Gastroesophageal sphincter (tissue), 3 donors: ENCODE measurements at regions not wholly inside any gene's neighbourhood (a gene's known extent, or its start where the extent isn't known, plus 50 kb on each side); places are given as distances from the start of the nearest gene placed in this dataset.

Source experiments
- CTCF ChIP-seq, 4 experiments: fragments of 200-600 bp in 2 of 4; fragments of 450-650 bp in 2 of 4; sonication (generic) in 1 of 4; IDR thresholded peaks; one replicate each; pipeline ENCODE4 v1.5.1; 2017 to 2019; ENCODE audit warnings: antibody characterized with exemption in 4 of 4, mild to moderate bottlenecking in 2 of 4, moderate library complexity in 2 of 4
- POLR2A ChIP-seq, 2 donors: fragments of 450-650 bp; IDR thresholded peaks; one replicate each; pipeline ENCODE4 v1.6.1; 2017; ENCODE audit warnings: antibody characterized with exemption in 2 of 2, mild to moderate bottlenecking in 2 of 2, moderate library complexity in 1 of 2
- POLR2AphosphoS5 ChIP-seq: sonication (generic); formaldehyde crosslinking; IDR thresholded peaks from one replicate; pipeline ENCODE4 v1.6.1; 2017; ENCODE audit warnings: antibody characterized with exemption

DNA sequence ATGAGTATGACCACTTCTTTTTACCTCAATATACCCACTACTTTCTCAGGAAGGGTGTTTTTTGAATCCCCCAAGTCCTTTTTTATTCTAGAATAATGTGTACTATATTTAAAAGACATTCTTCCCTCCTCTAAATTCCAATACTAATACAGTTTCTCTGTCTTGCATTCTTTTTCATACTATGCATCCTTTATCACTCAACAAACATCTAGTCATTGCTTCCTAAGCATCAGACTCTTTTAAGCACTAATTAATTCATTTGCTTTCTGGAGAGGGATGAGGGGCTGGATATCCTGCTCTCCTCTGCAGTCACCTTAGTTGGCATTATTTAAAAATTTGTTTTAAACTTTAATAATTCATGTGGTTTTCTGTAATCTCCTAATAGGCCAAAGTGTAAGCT is 838.8 kb downstream of the KCNT2 start:
- no peak for TF ChIP-seq CTCF (IDR thresholded peaks at IDR 0.05)
- no peak for TF ChIP-seq POLR2A (IDR thresholded peaks at IDR 0.05)
- TF ChIP-seq POLR2AphosphoS5 = no peak
